GM12878 (cell line): ENCODE measurements at regions not wholly inside any gene's neighbourhood (a gene's known extent, or its start where the extent isn't known, plus 50 kb on each side); places are given as distances from the start of the nearest gene placed in this dataset.

Source experiments
- BCL11A ChIP-seq: IDR thresholded peaks from 2 replicates; pipeline ENCODE4 v1.6.1; 2011; ENCODE audit warnings: low read depth, low read length
- ELK1 ChIP-seq: IDR thresholded peaks from 2 replicates; pipeline ENCODE4 v1.6.1; 2012; ENCODE audit warnings: low read depth, low read length, improper control_type of control experiment
- MLLT1 ChIP-seq: fragments of 450-650 bp; IDR thresholded peaks from 2 replicates; pipeline ENCODE4 v1.6.1; 2016; ENCODE audit warnings: mild to moderate bottlenecking
- NFIC ChIP-seq: IDR thresholded peaks from 2 replicates; pipeline ENCODE4 v1.6.1; 2012; ENCODE audit warnings: low read depth, mild to moderate bottlenecking, inconsistent platforms, low read length, moderate library complexity
- NFYA ChIP-seq: IDR thresholded peaks from 2 replicates; pipeline ENCODE4 v1.6.1; 2011; ENCODE audit warnings: low read depth, mild to moderate bottlenecking, low read length, improper control_type of control experiment, borderline replicate concordance
- RFX5 ChIP-seq: IDR thresholded peaks from 2 replicates; pipeline ENCODE4 v1.6.1; 2011; ENCODE audit warnings: low read depth, low read length, improper control_type of control experiment
- SIX5 ChIP-seq: IDR thresholded peaks from 2 replicates; pipeline ENCODE4 v1.6.1; 2011; ENCODE audit warnings: mild to moderate bottlenecking, low read depth, low read length, moderate library complexity; ENCODE audit not compliant: severe bottlenecking
- SKIL ChIP-seq: fragments of 450-650 bp; IDR thresholded peaks from 2 replicates; pipeline ENCODE4 v1.6.1; 2017; ENCODE audit warnings: mild to moderate bottlenecking, low read depth, inconsistent platforms; ENCODE audit not compliant: poor library complexity, severe bottlenecking
- SMARCA5 ChIP-seq: fragments of 450-650 bp; IDR thresholded peaks from 2 replicates; pipeline ENCODE4 v1.6.1; 2017; ENCODE audit warnings: mild to moderate bottlenecking
- SRF ChIP-seq, 2 experiments: IDR thresholded peaks; 2 replicates each; pipeline ENCODE4 v1.6.1; 2011; ENCODE audit warnings: low read depth in 2 of 2, low read length in 2 of 2, mild to moderate bottlenecking in 1 of 2, moderate library complexity in 1 of 2
- YBX1 ChIP-seq: fragments of 450-650 bp; IDR thresholded peaks from 2 replicates; pipeline ENCODE4 v1.6.1; 2016; ENCODE audit warnings: antibody characterized with exemption
- ZBTB40 ChIP-seq: fragments of 450-650 bp; IDR thresholded peaks from 2 replicates; pipeline ENCODE4 v1.6.1; 2016; ENCODE audit warnings: mild to moderate bottlenecking, moderate library complexity, borderline replicate concordance
- ZNF274 ChIP-seq: IDR thresholded peaks from one replicate; pipeline ENCODE4 v1.8.0; 2011; ENCODE audit not compliant: insufficient read length, insufficient read depth
- TF ChIP-seq, protein P1 (sequence below): IDR thresholded peaks from 2 replicates; pipeline ENCODE4 v1.6.1; 2012; ENCODE audit warnings: mild to moderate bottlenecking, low read depth, low read length

GRCh38 chr9:99622679-99623078 lies 199.0 kb upstream of the NR4A3 start (continued):
- no peak for TF ChIP-seq ELK1
- TF ChIP-seq BCL11A = no peak
- TF ChIP-seq SRF (IDR thresholded peaks at IDR 0.05; ENCODE audit: low read depth in 2 of 2, low read length in 2 of 2) = no peak
- no peak for TF ChIP-seq NFYA
- TF ChIP-seq SMARCA5 = no peak
- TF ChIP-seq RFX5 = no peak
- no peak for TF ChIP-seq YBX1
- no peak for TF ChIP-seq NFIC
- TF ChIP-seq SKIL = no peak
- TF ChIP-seq, protein P1, sequence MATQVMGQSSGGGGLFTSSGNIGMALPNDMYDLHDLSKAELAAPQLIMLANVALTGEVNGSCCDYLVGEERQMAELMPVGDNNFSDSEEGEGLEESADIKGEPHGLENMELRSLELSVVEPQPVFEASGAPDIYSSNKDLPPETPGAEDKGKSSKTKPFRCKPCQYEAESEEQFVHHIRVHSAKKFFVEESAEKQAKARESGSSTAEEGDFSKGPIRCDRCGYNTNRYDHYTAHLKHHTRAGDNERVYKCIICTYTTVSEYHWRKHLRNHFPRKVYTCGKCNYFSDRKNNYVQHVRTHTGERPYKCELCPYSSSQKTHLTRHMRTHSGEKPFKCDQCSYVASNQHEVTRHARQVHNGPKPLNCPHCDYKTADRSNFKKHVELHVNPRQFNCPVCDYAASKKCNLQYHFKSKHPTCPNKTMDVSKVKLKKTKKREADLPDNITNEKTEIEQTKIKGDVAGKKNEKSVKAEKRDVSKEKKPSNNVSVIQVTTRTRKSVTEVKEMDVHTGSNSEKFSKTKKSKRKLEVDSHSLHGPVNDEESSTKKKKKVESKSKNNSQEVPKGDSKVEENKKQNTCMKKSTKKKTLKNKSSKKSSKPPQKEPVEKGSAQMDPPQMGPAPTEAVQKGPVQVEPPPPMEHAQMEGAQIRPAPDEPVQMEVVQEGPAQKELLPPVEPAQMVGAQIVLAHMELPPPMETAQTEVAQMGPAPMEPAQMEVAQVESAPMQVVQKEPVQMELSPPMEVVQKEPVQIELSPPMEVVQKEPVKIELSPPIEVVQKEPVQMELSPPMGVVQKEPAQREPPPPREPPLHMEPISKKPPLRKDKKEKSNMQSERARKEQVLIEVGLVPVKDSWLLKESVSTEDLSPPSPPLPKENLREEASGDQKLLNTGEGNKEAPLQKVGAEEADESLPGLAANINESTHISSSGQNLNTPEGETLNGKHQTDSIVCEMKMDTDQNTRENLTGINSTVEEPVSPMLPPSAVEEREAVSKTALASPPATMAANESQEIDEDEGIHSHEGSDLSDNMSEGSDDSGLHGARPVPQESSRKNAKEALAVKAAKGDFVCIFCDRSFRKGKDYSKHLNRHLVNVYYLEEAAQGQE = no peak
- no peak for TF ChIP-seq MLLT1
- TF ChIP-seq SIX5 = no peak
- TF ChIP-seq ZBTB40 = no peak
- TF ChIP-seq ZNF274 = no peak
